Posterior cingulate gyrus (tissue), 11 donors: ENCODE measurements at regions not wholly inside any gene's neighbourhood (a gene's known extent, or its start where the extent isn't known, plus 50 kb on each side); places are given as distances from the start of the nearest gene placed in this dataset.

Experiments used
- DNase-seq, 10 donors: peaks; one replicate each; pipeline versions ENCODE4 v3.0.0 to v3.0.0-alpha.2; 2020 to 2021; ENCODE audit warnings: mixed read lengths in 3 of 10
- intact Hi-C: fragments of 100-400 bp; cut with DNase I; formaldehyde crosslinking; loops from one replicate; pipeline ENCODE4 v1.15.1; 2023

DNA sequence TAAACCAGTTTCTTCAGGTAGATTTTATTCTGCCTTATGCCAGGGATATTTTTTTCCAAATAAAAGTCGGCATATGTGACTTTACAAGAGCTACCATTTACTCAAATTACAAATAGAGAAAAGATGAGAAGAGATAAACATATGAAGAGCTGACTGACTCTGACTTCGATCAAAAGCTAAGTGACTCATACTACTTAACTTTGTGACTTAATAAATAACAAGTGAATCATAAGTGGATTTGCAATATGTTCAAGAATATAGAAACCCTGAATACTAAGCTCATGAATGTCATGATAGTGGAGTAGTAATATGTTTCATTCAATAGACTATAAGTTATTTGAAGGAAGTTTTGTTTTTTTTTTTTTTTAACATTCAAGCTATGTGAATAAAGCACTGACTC lies 130.5 kb upstream of the ANO3 start:
- intact Hi-C loops: no loop called here
- DNase-seq: no peak

DNA sequence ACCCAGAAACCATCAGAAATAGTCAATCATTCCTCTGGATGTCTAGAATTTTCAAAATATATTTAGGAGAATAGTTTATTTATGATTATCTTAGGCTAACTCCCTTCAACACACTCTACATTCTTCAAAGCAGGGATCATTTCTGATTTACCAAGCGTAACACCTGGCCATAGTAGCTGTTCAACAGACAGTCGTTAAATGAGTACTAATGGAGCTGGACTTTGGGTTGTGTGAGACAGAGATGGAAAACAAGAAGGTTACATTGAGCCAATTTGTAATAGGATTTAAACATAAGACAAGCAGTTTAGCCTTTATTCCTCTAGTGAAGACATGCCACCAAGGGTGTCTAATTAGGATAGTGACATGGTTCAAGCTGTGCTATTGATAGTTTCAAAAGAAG lies 129.2 kb upstream of the ANO3 start:
- no peak for DNase-seq
- intact Hi-C loops: no loop called here

DNA sequence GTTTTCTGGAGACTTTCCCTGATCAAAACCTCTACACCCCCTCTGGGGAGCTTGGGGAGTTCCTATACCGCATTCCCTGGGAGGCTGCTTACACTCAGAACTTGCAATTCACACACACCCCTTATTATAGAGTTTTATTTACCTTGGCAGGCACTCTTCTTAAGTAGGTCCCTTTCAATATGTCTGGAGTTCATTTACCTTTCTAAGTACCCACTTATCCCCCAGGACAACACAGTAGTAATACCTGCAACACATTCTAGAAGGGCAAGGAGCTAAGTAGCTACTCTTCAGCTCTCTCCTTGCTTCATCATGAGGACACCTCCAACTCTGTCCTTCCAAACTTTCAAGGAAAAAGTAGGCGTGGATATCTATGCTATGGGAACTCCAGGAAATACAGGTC lies 127.8 kb upstream of the ANO3 start:
- DNase-seq: no peak
- intact Hi-C loops: no loop called here

DNA sequence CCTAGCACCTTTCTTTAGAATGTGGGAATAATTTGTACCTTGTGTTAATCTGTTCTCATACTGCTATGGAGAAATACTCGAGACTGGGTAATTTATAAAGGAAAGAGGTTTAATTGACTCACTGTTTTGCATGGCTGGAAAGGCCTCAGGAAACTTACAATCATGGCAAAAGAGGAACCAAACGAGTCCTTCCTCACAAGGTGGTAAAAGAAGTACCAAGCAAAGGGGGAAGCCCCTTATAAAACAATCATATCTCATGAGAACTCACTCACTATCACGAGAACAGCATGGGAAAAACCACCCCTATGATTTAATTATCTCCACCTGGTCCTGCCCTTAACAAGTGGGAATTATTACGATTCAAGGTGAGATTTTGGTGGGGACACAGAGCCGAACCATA lies 127.1 kb upstream of the ANO3 start:
- no peak for DNase-seq
- intact Hi-C loops: no loop called here

DNA sequence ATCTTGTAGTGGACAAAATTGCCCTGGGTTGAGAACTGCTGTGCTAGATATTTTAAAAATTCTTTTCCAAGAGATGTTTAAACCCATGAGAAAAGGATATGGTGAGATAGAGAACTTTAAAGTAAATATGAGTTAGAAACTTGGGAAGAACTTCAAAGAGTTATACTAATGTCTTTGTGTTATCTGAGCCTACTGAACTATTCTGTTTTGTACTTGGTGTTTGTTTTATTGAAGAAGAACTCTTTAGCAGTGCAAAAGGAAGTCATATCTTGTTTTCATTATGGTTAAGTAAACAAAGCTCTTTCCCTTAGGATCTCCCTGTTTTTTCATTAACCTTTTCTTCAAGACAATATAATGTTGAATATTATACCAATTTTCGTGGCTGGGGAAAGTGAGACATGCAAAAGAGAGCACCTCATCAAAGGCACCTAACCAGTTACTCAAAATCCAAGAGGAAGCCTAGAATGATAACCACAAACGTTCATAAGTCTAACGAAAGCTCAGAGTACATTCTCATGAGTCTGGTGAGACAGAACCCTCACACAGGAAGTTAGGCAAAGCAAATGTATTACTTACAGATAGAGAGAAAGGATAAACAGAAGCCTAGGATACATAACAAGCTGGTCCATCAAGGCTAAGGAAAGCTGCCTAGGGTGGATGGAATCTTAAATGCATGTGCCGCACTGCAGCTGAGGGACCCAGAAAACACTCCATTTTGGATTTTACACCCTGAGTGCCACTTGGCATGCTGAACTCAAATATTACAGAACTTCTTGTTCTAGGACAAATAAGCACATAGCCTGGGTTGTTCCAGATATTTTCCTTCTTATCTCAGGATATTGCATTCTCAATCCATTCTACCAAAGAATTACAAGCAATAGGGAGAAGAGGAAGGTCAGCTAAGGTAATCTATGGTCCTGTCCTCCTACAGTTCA lies 112.5 kb upstream of the ANO3 start:
- intact Hi-C loops: no loop called here
- DNase-seq: no peak

DNA sequence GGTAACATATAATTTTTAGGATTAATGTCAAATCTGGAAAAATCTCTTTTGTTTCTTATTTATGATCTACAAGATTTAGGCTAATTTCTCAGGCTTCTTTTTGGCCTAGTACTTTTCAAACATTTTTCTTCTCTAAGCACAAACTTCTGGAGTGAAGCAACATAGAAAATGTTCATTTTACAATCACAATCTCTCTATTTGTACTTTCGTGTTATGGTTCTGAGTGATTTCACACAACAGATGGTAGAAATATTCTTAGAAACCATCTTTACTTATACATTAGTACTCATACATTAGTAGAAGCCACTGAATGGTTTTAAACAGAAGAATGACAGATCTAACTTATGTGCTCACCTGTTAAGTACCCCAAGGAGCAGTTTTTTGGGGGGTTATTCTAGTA lies 106.3 kb upstream of the ANO3 start:
- no peak for DNase-seq
- intact Hi-C loops: loop anchor here (5.0 kb wide), 1 partner anchor 243 kb away; no protein-coding TSS in a partner anchor

DNA sequence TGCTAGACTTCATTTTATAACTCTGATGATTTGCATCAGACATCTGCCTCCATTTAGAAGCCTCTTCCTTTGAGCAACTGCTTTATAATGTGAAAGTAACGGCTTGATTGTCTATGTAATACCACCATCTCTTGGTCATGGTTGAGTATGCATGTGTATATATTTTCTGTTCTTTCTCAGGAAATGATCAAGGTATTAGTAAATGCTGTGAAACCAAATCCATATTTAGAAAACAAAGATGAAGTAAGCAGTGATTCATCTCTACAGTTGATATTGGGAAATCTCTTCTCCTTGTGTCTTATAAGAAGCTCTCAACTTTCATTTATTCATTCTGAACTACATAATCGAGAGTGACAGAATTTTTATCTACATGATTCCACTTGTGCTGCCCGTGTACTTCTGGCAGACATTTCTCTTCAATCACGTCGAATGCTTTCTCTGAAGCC lies 104.6 kb upstream of the ANO3 start:
- intact Hi-C loops: loop anchor here (5.0 kb wide), 1 partner anchor 245 kb away; no protein-coding TSS in a partner anchor
- DNase-seq: no peak

DNA sequence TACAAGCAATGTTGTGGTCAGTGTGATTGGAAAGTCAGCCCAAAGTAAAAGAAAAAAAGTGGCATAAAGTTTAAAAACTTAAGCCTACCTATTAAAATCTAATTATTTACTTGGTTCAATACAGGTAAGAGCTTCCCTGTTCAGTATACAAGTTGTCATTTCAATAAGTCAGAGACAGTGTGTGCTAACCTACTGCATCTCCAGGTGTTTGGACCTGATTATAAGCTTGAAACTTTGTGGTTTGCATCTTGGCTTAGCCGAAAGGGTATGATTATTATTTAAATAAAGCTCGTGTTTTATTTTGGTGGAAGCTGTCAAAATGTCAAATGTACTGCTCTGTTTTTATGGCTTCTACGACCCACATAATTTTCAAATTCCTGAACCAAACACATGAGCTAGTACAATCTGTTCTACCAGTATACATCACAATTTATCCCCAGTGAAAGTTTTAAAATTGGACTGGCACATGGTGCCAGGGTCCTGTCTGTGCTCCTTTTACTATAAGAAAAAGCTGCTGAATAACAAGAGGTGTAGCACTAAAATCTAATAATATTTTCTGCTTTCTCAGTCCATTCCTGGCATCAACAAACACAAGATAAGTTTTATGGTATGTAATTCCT lies 103.9 kb upstream of the ANO3 start:
- DNase-seq: no peak
- intact Hi-C loops: loop anchor here (5.0 kb wide), 1 partner anchor 246 kb away; no protein-coding TSS in a partner anchor

DNA sequence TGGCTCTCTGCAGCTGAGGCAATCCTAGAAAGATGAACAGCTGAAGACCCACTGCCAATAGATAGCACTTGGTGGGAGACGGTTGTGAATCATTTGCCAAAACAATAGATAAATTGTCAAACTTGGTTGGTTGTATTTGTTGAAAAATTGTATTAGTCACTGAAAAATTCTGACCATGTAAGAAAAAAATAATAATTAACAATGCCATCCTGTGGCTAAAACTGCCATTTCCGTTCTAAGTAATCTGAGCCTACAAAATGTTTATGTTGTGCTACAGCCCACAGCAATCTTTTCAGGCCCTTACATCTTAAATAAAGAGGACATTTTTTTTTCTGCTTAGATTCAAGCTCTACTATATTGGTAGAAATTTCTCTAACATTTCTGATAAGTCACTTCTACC lies 103.2 kb upstream of the ANO3 start:
- DNase-seq: no peak
- intact Hi-C loops: loop anchor here (5.0 kb wide), 1 partner anchor 246 kb away; no protein-coding TSS in a partner anchor

DNA sequence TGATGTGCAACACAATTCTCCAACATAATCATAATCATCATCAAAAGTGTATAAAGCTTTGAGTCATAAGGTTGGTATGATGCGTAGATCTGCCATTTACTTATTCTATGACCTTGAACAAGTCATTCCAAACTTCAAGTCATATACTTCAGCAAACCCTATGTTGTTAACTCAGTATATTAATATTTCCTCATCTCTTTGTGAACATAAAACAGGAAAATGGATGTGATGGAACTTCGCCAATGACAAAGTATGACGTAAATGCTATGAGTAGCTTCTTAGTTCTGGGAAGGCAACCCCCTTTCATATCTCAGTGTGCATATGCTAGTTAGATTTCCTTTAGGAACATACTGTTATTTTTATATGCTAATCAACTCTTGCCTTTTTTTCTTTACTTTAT lies 102.7 kb upstream of the ANO3 start:
- intact Hi-C loops: loop anchor here (5.0 kb wide), 1 partner anchor 247 kb away; no protein-coding TSS in a partner anchor
- no peak for DNase-seq

DNA sequence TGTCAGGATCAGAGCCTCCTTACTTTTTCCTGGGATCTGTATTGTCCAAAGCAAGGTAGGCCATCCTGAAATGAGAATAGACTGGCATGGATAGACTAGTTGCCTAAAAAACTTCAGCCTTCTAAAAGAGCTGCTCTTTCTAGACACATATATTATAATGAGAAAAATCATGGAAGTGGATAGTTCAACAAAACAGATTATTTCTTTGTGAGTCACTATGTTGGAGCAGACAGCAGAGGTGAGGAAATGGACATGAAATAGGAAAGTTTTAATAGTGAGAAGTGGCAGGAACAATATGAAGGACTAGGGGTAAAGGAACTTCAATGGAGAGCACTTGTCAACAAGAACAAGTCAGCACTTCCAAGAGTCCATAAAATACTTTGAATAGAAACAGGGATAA lies 101.9 kb upstream of the ANO3 start:
- DNase-seq: no peak
- intact Hi-C loops: loop anchor here (5.0 kb wide), 1 partner anchor 248 kb away; no protein-coding TSS in a partner anchor

DNA sequence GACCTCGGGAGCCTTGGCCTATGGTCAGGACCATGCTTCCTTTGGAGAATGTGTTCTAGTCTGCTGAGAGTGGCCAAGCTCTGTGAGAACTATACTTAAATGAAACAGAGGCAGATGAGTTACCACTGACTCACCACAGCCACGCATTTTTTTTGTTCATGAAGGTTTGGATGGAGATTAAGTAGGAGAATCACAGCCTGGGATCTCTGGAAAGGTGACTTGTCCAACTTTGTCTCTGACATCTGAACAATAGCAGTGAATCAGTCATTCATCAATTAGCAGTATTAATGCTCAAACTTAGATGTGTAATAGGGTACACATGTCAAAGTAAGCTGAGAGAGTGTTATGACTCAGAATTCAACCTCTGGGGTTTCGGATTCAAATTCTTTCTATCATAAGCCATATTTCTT lies 100.7 kb upstream of the ANO3 start:
- no peak for DNase-seq
- intact Hi-C loops: no loop called here

DNA sequence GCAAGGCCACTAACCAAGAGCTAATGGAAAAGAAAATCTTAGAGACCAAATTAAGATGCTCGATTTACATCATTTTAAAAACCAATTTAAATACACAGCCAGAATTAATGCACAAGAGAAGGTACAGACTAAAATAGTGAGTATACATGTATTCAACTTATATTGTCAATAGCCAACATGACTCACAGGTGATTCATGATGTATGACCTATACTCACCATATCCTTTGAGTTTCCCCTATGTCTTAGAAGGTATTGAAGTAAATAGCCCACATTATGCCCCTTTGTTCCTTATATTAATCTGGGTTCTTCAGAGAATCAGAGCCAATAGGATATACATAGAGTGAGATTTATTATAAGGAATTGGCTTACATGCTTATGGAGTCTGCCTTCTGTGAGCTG lies 97.5 kb upstream of the ANO3 start:
- intact Hi-C loops: no loop called here
- no peak for DNase-seq

DNA sequence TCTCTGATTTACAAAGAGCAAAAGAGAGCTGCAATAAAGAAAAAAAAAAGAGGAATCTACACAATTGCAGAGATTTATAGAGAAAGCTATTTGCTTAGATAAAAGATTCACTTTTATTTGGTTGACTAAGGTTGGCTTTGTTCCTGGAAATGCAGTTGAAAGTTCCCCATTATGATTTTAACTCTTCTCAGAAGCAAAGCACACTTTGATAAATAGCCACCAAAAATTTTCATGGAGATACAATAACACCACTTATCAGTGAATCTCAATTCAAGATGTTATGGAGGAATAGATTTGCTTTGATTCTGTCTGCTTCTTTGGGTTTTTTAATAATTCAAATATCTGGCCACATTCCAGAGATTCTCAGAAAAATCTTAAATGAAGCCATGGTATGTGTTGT lies 88.5 kb upstream of the ANO3 start:
- intact Hi-C loops: no loop called here
- DNase-seq: no peak

DNA sequence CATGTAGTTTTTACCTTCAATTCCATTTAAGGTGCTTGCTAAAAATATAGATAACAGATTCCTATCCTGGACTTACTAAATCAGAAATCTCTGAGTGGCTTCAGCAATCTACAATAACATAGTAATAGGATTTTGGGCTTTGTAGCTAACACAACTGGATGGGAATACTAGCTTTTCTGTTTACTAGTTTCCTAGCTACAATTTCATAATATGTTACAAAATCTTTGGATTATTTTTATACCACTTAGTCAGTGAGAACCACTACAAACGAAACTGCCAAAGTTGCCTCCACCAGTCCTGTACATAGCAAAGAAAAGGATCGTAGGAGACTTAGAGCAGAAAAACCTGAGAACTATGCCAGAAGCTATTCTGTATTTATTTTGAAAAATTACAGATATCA lies 87.7 kb upstream of the ANO3 start:
- no peak for DNase-seq
- intact Hi-C loops: no loop called here

DNA sequence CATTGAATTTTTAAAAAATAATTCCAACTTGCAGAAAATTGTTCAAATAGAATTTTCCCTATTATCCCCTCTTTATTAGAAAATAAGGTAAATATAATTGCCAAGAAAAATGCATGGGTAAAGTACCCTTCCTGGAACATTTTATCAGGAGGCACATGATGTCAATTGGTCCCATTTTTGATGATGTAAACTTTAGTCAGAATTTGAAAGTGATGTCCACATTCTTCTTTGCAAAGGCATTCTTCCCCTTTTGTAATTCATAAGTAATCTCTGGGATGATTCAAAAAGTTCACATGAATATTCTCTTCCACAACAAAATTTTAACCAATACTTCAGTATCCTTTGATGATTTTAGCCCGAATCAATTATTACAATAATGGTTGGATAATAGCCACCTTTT lies 86.9 kb upstream of the ANO3 start:
- DNase-seq: no peak
- intact Hi-C loops: no loop called here

DNA sequence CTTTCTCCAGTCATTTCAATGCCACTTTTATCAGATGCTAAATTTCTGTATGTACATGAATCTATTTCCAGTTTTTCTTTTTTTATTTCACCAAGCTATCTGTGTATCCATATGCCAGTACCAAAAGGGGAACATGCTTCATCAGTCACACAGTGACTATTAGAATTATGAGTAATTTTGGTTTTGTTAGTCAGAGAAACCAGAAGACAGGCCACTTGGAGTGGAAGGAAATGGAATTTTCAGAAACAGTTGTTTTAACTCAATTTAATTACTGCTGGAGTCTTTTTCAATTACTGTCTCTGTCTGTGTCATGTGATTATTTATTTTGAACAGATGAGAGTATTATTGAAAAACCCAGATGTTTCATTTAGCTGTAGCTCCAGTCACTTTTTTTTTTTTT lies 84.6 kb upstream of the ANO3 start:
- no peak for DNase-seq
- intact Hi-C loops: no loop called here

DNA sequence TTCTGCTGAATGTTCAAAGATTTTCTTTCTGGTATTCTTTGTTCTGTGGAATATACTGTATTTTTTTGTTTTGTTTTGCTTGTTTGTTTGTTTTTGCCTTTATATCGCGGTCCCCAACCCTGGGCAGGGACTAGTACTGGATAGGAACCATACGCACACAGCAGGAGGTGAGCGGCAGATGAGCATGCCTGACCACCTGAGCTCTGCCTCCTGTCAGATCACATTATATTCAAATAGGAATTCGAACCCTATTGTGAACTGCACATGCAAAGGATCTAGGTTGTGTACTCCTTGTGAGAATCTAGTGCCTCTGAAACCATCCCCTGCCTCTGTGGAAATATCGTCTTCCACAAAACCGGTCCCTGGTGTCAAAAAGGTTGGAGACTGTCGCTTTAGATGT lies 83.3 kb upstream of the ANO3 start:
- intact Hi-C loops: no loop called here
- DNase-seq: no peak

DNA sequence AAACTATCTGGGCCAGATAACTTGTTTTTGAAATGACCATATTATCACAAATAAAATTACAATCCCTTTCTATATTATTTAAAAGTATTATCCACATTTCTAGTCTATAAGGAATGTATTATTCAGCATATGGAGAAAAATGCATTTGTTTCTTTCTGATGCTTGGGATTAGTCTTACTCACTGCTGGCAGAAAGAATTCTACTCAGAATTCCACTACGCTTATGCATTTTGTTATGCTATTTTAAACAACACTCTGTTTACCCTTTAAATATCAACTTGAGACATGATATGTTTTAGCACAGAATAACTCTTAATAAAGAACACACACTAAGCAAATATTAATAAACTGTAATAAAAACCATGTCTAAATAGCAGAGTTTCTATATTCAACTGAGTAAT lies 77.6 kb upstream of the ANO3 start:
- no peak for DNase-seq
- intact Hi-C loops: no loop called here

DNA sequence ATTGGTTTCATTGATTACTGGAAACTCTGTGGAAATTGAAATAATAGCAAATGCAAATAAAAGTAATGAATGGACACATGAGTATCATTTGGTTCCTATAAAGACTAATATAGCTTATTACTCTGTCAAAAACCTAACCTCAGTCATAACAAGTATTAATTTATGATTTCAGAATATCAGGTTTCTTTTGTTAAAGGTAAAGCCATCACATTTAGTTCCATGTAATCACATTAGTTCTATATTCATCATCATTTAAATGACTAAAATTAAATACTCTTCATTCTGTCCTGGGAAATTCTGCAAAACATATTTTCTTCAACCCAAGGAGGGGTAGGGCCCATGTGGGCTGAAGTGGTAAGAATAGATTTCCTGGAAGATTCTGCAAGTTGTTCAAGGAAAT lies 68.2 kb upstream of the ANO3 start:
- intact Hi-C loops: no loop called here
- no peak for DNase-seq

DNA sequence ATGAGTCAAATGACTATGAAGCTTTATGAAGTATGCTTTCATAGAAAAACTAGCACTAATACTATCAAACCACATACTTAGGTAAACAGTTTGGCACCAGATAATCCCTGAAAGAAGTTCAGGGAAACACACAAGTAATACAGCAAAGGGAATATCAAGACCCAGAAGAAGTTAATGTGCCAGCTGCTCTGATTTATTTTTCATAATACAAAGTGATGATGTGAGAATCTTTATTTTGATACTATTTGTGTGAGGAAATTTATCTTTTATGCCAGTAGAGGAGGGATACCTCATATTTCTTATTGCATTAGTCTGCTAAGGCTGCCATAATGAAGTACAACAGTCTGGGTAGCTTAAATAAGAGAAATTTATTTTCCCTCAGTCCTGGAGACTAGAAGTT lies 67.7 kb upstream of the ANO3 start:
- intact Hi-C loops: no loop called here
- DNase-seq: no peak
